A673 (cell line): ENCODE measurements at regions not wholly inside any gene's neighbourhood (a gene's known extent, or its start where the extent isn't known, plus 50 kb on each side); places are given as distances from the start of the nearest gene placed in this dataset.

Experiments
- CTCF ChIP-seq: fragments of 300-800, 200-600 bp; sonication (generic); conservative IDR thresholded peaks from 2 replicates; pipeline ENCODE4 v1.5.1; 2017; ENCODE audit warnings: low read depth, mild to moderate bottlenecking, antibody characterized with exemption, low read length, moderate library complexity, mixed read lengths
- EZH2 ChIP-seq: fragments of 200-600 bp; sonication (generic); IDR thresholded peaks from 2 replicates; pipeline ENCODE4 v1.6.1; 2017; ENCODE audit warnings: borderline replicate concordance, low read depth, mild to moderate bottlenecking, mixed read lengths, antibody characterized with exemption, low read length; ENCODE audit not compliant: poor library complexity, severe bottlenecking

- TF ChIP-seq CTCF, result no peak
- no peak for TF ChIP-seq EZH2
These were observed 157.5 kb downstream of the ADRA2A start for GRCh38 chr10:111234234-111234913.
